Esophagus muscularis mucosa (tissue), 3 donors: ENCODE measurements at regions not wholly inside any gene's neighbourhood (a gene's known extent, or its start where the extent isn't known, plus 50 kb on each side); places are given as distances from the start of the nearest gene placed in this dataset.

Experiments
- CTCF ChIP-seq, 3 experiments: fragments of 200-600 bp in 2 of 3; fragments of 450-650 bp in 1 of 3; sonication (generic) in 2 of 3; IDR thresholded peaks; one replicate each; pipeline ENCODE4 v1.5.1; 2017 to 2019; ENCODE audit warnings: antibody characterized with exemption in 3 of 3, mild to moderate bottlenecking in 2 of 3, moderate library complexity in 1 of 3
- POLR2A ChIP-seq: fragments of 450-650 bp; IDR thresholded peaks from one replicate; pipeline ENCODE4 v1.6.1; 2017; ENCODE audit warnings: antibody characterized with exemption, moderate library complexity, mild to moderate bottlenecking, low read depth

- no peak for TF ChIP-seq CTCF (IDR thresholded peaks at IDR 0.05)
- no peak for TF ChIP-seq POLR2A
Observed at GRCh38 chr12:115646210-115646609, 631.3 kb downstream of the MED13L start.
